GM12872 (cell line): ENCODE measurements at regions not wholly inside any gene's neighbourhood (a gene's known extent, or its start where the extent isn't known, plus 50 kb on each side); places are given as distances from the start of the nearest gene placed in this dataset.

Source experiments
- CTCF ChIP-seq: IDR thresholded peaks from 3 replicates; pipeline ENCODE4 v1.5.1; 2011; ENCODE audit warnings: low read depth, mild to moderate bottlenecking, low read length, moderate library complexity; ENCODE audit not compliant: insufficient read depth

DNA sequence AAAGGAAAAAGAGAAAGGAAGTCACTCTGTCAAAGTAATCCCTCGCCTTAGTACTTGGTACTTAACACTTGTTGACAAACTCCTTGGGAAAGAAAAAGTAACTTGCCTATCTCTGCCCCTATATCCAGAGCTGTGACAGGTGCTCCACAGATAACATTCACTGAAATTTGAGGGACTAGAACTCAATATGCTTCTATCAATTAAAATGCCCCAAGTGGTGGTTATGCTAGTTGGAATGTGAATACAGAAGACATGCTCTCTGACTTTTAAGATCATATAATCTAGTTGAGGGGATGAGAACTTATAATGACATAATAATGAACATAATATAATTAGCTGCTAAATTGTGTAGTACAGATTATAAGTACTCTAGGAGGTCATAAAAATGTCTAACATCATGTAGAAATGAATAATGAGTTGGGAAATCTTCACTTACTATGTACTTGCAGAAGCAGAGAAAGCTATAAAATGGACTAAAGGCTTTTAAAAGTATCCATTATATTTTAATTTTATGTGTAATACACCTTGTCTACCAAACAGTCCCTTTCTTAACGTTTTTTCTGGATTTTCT is 153.1 kb upstream of the CCDC54 start:
- TF ChIP-seq CTCF: no peak

DNA sequence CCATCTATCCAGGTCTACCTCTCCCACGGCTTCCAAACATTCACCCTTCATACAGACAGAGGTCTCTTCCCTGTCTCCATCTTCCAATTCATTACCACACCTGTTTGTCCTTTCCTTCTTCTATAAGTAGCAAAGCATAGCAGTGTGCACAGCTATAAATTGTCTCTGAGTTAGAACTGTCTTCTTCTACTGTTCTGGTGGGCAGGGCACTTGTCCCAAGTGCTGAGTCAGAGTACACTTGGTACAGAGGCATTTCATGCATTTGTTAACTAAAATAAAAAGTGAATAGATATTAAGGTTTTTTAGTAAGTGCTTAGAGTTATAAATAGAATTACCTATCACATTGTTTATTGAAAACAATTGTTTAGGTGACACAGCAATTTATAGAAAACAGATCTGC is 150.1 kb upstream of the CCDC54 start:
- TF ChIP-seq CTCF: no peak

DNA sequence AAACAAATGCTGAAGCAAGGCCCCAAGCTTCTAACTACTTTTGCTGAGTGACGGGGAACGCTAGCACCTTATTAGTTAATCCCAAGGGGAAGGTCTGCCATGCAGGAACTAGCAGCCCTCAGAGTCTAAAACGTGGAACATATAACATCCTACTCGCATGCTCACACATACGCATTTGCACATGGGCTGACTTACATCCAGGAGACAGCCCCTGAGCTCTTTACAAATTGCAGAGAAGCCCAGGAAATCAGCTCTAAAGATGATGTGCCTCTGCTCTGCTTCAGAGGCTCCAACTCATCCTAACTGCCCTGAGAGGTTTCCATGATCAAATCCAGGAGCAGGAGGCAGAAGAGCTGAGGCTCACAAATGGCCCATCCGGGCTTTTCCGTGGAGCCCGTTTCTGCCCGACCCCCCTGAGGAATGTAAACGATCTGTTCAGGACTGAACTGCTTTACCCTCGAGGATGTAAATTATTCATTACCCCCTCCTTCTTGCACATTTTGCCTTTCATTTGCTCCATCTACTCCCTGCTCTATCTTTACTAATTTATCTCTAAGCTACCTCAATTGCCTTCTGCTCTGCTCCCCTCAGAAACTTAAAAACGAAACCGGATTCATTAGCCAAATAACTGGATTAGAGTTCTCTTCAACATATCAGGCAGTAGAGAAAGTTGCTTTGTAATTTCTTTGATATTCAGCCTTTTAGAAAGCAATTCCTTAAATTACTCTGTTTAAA is 141.9 kb upstream of the CCDC54 start:
- TF ChIP-seq CTCF: no peak

GRCh38 chr3:107235928-107236315 is 141.3 kb upstream of the CCDC54 start:
- peak; percentile 72 for TF ChIP-seq CTCF

DNA sequence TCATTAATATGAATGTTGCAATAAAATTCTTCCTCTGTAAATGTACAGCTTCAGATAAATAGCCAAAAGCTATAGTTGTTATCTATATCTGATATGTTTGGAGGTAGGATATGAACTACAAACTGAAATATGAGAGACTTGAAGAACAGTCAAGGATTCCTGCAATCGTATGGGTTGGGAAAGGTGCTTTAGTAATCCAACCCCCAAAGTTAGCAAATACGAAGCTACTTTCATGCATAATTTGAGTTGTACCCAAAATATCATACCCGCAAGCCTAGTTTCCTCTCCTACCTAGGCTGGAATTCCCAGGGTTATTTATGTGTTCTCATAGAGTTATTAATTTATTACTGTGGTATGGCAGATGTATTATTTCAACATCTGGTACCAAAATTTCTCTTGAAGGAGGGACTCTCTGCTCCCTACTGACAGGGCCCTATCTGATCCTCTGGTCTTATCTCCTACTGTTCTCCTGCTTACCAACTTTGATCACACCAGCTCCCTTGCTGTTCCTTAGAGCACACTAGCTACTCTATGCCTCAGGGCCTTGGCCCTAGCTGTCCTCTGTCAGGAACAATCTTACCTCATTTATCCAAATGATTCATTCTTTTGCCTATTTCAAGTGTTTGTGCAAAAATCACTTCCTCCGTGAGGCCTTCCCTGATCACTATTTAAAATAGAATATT is 140.4 kb upstream of the CCDC54 start:
- TF ChIP-seq CTCF: no peak

GRCh38 chr3:107238787-107239186 is 138.5 kb upstream of the CCDC54 start:
- TF ChIP-seq CTCF: no peak

DNA sequence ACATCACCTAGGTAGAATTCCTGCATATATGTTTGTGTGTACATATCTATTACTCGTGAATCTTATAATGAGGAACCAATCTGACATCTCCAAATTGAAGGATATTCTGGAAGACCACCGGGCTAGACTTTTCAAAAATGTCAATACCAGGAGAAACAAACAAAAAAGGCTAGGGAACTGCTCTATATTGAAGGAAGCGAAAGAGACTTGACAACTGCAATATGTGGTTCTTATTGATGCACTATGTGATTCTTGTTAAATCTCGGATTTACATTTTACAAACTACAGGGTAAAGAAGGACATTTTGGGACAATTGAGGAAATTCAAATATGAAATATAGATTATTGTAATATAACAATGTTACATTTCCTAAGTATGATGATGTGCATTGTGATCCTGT is 137.5 kb upstream of the CCDC54 start:
- no peak for TF ChIP-seq CTCF
